HG02798 (cell line): ENCODE measurements at regions not wholly inside any gene's neighbourhood (a gene's known extent, or its start where the extent isn't known, plus 50 kb on each side); places are given as distances from the start of the nearest gene placed in this dataset.
"Not testable (repeated sequence)": the region's sequence is repeated elsewhere in the genome, so short reads cannot be mapped to it uniquely, and the experiment has no call there.

Experiments used
- ATAC-seq: cut with Tn5 transposase; IDR thresholded peaks from one replicate; pipeline ENCODE4 v1.9.1; 2021; ENCODE audit warnings: mild to moderate bottlenecking; ENCODE audit not compliant: unreplicated experiment, poor library complexity

GRCh38 chr2:38152913-38153312 lies 77.0 kb upstream of the CYP1B1 start:
- no peak for ATAC-seq

GRCh38 chr2:38152035-38152434 lies 76.1 kb upstream of the CYP1B1 start:
- ATAC-seq: no peak

GRCh38 chr2:38149531-38149930 lies 73.6 kb upstream of the CYP1B1 start:
- ATAC-seq: no peak

- ATAC-seq: no peak
These were observed 72.5 kb upstream of the CYP1B1 start for GRCh38 chr2:38148501-38148900.

GRCh38 chr2:38147333-38148121 lies 71.6 kb upstream of the CYP1B1 start:
- ATAC-seq: peak; percentile 16

- peak; percentile 92 for ATAC-seq
These were observed 71.0 kb upstream of the CYP1B1 start for GRCh38 chr2:38146907-38147307.

- ATAC-seq: peak; percentile 76
These were observed 70.4 kb upstream of the CYP1B1 start for GRCh38 chr2:38146275-38146906.

GRCh38 chr2:38145236-38145635 lies 69.3 kb upstream of the CYP1B1 start:
- no peak for ATAC-seq

- no peak for ATAC-seq
These were observed 66.7 kb upstream of the CYP1B1 start for GRCh38 chr2:38142627-38143026.

- ATAC-seq: no peak
These were observed 65.5 kb upstream of the CYP1B1 start for GRCh38 chr2:38141501-38141900.

- ATAC-seq: no peak
These were observed 63.0 kb upstream of the CYP1B1 start for GRCh38 chr2:38138996-38139395.

GRCh38 chr2:38138419-38138818 lies 62.5 kb upstream of the CYP1B1 start:
- ATAC-seq: no peak

GRCh38 chr2:38137958-38138357 lies 62.0 kb upstream of the CYP1B1 start:
- not testable (repeated sequence) for ATAC-seq

- no peak for ATAC-seq
These were observed 55.7 kb upstream of the CYP1B1 start for GRCh38 chr2:38131676-38132075.

- ATAC-seq: no peak
These were observed 54.9 kb upstream of the CYP1B1 start for GRCh38 chr2:38130876-38131275.

- ATAC-seq: no peak
These were observed 54.0 kb upstream of the CYP1B1 start for GRCh38 chr2:38129987-38130386.

GRCh38 chr2:38129481-38129880 lies 53.5 kb upstream of the CYP1B1 start:
- no peak for ATAC-seq

- peak; percentile 55 for ATAC-seq
These were observed 52.7 kb upstream of the CYP1B1 start for GRCh38 chr2:38128653-38129052.

- no peak for ATAC-seq
These were observed 51.3 kb upstream of the CYP1B1 start for GRCh38 chr2:38127277-38127676.

GRCh38 chr2:38125842-38126241 lies 49.9 kb upstream of the CYP1B1 start:
- no peak for ATAC-seq
